CD14-positive monocyte (primary cell): ENCODE measurements at regions not wholly inside any gene's neighbourhood (a gene's known extent, or its start where the extent isn't known, plus 50 kb on each side); places are given as distances from the start of the nearest gene placed in this dataset.

ENCODE experiments used
- DNase-seq, 3 donors: peaks; one replicate each; pipeline ENCODE4 v3.0.0-alpha.2; 2011 to 2022
- H2AFZ ChIP-seq: 2 replicates; pipeline ENCODE4 v1.6.0; 2012; ENCODE audit warnings: mild to moderate bottlenecking, low read depth, low read length, inconsistent platforms; ENCODE audit not compliant: insufficient read depth, poor library complexity, severe bottlenecking
- H3K27ac ChIP-seq, 2 donors: 1 replicate in 1 of 2; 2 replicates in 1 of 2; pipeline ENCODE4 v1.5.1; 2012 to 2013; ENCODE audit warnings: low read length in 2 of 2, control low read depth in 1 of 2, inconsistent platforms in 1 of 2, low read depth in 1 of 2, mild to moderate bottlenecking in 1 of 2
- H3K27me3 ChIP-seq, 2 donors: one replicate each; pipeline versions ENCODE4 v1.6.0 to v1.6.1; 2011 to 2013; ENCODE audit warnings: low read length in 2 of 2; ENCODE audit not compliant: control insufficient read depth in 2 of 2, insufficient read depth in 2 of 2
- H3K36me3 ChIP-seq, 2 donors: replicated peaks in 1 of 2; 1 replicate in 1 of 2; 2 replicates in 1 of 2; pipeline versions ENCODE4 v1.5.1 to v1.6.1; 2012 to 2013; ENCODE audit warnings: low read length in 2 of 2, control low read depth in 1 of 2, inconsistent platforms in 1 of 2, mild to moderate bottlenecking in 1 of 2; ENCODE audit not compliant: insufficient read depth in 2 of 2, control insufficient read depth in 1 of 2
- H3K4me1 ChIP-seq, 2 donors: 1 replicate in 1 of 2; 2 replicates in 1 of 2; pipeline versions ENCODE4 v1.5.1 to v1.6.1; 2012 to 2013; ENCODE audit warnings: low read length in 2 of 2, control low read depth in 1 of 2, inconsistent platforms in 1 of 2, mild to moderate bottlenecking in 1 of 2, moderate library complexity in 1 of 2; ENCODE audit not compliant: insufficient read depth in 2 of 2, control insufficient read depth in 1 of 2
- H3K4me2 ChIP-seq: replicated peaks from 2 replicates; pipeline ENCODE3; 2012; ENCODE audit warnings: low read length, moderate library complexity, mild to moderate bottlenecking; ENCODE audit not compliant: poor library complexity, severe bottlenecking; ENCODE audit errors: extremely low read depth
- H3K4me3 ChIP-seq, 3 experiments: fragments of 200-600 bp in 1 of 3; sonication (generic) in 1 of 3; replicated peaks in 1 of 3; 1 replicate in 2 of 3; 2 replicates in 1 of 3; pipeline ENCODE4 v1.5.1; 2011 to 2013; ENCODE audit warnings: low read length in 3 of 3, mild to moderate bottlenecking in 3 of 3, control low read depth in 2 of 3, low read depth in 2 of 3, inconsistent platforms in 1 of 3, moderate library complexity in 1 of 3
- H3K79me2 ChIP-seq: 2 replicates; pipeline ENCODE4 v1.6.0; 2012; ENCODE audit warnings: mild to moderate bottlenecking, control low read depth, inconsistent platforms, low read length, moderate library complexity; ENCODE audit not compliant: insufficient read depth
- H3K9ac ChIP-seq: 2 replicates; pipeline ENCODE4 v1.6.0; 2017; ENCODE audit warnings: low read length, mild to moderate bottlenecking; ENCODE audit not compliant: insufficient read depth, poor library complexity, severe bottlenecking
- H3K9me3 ChIP-seq, 2 donors: replicated peaks in 1 of 2; 1 replicate in 1 of 2; 2 replicates in 1 of 2; pipeline versions ENCODE4 v1.5.1 to v1.6.1; 2012 to 2013; ENCODE audit warnings: low read length in 2 of 2, control low read depth in 1 of 2; ENCODE audit not compliant: control insufficient read depth in 1 of 2, insufficient read depth in 1 of 2
- H4K20me1 ChIP-seq: 2 replicates; pipeline ENCODE4 v1.6.0; 2012; ENCODE audit warnings: mild to moderate bottlenecking, low read length, control low read depth, moderate library complexity; ENCODE audit not compliant: insufficient read depth
- H3K27ac Mint-ChIP-seq, 7 donors: one replicate each; pipeline ENCODE4 v1.8.0; 2020; ENCODE audit warnings: mild to moderate bottlenecking in 7 of 7, mixed read lengths in 7 of 7, moderate library complexity in 6 of 7, inconsistent platforms in 2 of 7
- H3K27me3 Mint-ChIP-seq, 3 donors: one replicate each; pipeline ENCODE4 v1.8.0; 2021 to 2022; ENCODE audit warnings: low read depth in 3 of 3, mild to moderate bottlenecking in 3 of 3, mixed read lengths in 3 of 3, moderate library complexity in 3 of 3, inconsistent platforms in 1 of 3
- H3K36me3 Mint-ChIP-seq, 2 donors: one replicate each; pipeline ENCODE4 v1.8.0; 2020; ENCODE audit warnings: mixed read lengths in 2 of 2, inconsistent platforms in 1 of 2, mild to moderate bottlenecking in 1 of 2
- H3K4me1 Mint-ChIP-seq: one replicate; pipeline ENCODE4 v1.8.0; 2020; ENCODE audit warnings: mild to moderate bottlenecking, mixed read lengths
- H3K4me3 Mint-ChIP-seq, 2 donors: one replicate each; pipeline ENCODE4 v1.8.0; 2020; ENCODE audit warnings: mild to moderate bottlenecking in 2 of 2, mixed read lengths in 2 of 2, moderate library complexity in 1 of 2
- H3K9me3 Mint-ChIP-seq, 7 donors: one replicate each; pipeline ENCODE4 v1.8.0; 2020 to 2022; ENCODE audit warnings: mixed read lengths in 7 of 7, mild to moderate bottlenecking in 6 of 7, moderate library complexity in 6 of 7, inconsistent platforms in 2 of 7
- WGBS: methylation state at CpG from one replicate; pipeline ENCODE4 v1.1.5; 2013; ENCODE audit warnings: missing lambda C conversion rate; ENCODE audit not compliant: insufficient coverage; 5-methylcytosine and 5-hydroxymethylcytosine counted together
- intact Hi-C, 2 donors: fragments of 100-400 bp; cut with micrococcal nuclease; formaldehyde crosslinking; loops; one replicate each; pipeline versions ENCODE4 v1.15.0 to v1.15.1; 2023
- TF ChIP-seq, protein P1 (sequence below): fragments of 200-600 bp; IDR thresholded peaks from one replicate; pipeline ENCODE4 v1.8.0; 2022; ENCODE audit warnings: antibody characterized with exemption, mild to moderate bottlenecking

DNA sequence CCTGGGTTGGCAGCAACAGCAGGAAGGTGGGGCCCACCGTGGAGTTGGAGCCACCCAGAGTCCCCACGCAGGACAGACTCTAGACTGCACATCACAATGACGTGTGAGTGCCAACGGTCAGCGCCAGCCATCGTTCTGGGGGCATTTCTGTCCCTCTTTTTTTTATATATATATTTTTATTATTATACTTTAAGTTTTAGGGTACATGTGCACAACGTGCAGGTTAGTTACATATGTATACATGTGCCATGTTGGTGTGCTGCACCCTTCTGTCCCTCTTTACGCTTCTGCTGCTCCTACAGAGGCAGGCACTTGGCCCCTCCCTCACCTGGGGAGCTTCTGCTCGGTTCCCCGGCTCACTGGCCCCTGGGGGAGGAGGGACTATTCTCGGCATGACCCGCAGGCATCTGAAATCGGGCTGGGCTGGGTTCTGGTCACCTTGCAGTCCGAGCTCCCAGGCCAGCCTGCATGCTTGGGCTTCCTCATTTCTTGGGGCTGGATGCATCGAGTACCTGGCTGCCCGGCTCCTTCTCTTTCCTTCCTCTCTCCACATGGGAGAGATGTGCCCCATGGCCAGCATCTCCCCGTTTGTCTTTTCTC is 787.4 kb downstream of the TBC1D22A start:
- H3K27ac Mint-ChIP-seq: no peak overlapping the region
- Histone ChIP-seq H3K79me2 (no peaks in the 10 kb centered on the region), H3K27ac (no peak overlapping the region), H3K4me3 (no peak overlapping the region), H3K9ac (no peak overlapping the region), H3K27me3 (no peaks in the 10 kb centered on the region), H4K20me1 (no peaks in the 10 kb centered on the region), H3K4me1 (no peaks in the 10 kb centered on the region), H3K9me3 (peaks cover under 1 to 1% of the 10 kb centered on the region in 2 donors), H3K4me2 (no peak overlapping the region), H3K36me3 (no peaks in the 10 kb centered on the region), H2AFZ (no peak overlapping the region)
- H3K4me1 Mint-ChIP-seq: no peaks in the 10 kb centered on the region
- peaks cover 1 to 4% (median 3%) of the 10 kb centered on the region in 3 donors for H3K27me3 Mint-ChIP-seq
- H3K36me3 Mint-ChIP-seq: no peaks in the 10 kb centered on the region
- TF ChIP-seq, protein P1, sequence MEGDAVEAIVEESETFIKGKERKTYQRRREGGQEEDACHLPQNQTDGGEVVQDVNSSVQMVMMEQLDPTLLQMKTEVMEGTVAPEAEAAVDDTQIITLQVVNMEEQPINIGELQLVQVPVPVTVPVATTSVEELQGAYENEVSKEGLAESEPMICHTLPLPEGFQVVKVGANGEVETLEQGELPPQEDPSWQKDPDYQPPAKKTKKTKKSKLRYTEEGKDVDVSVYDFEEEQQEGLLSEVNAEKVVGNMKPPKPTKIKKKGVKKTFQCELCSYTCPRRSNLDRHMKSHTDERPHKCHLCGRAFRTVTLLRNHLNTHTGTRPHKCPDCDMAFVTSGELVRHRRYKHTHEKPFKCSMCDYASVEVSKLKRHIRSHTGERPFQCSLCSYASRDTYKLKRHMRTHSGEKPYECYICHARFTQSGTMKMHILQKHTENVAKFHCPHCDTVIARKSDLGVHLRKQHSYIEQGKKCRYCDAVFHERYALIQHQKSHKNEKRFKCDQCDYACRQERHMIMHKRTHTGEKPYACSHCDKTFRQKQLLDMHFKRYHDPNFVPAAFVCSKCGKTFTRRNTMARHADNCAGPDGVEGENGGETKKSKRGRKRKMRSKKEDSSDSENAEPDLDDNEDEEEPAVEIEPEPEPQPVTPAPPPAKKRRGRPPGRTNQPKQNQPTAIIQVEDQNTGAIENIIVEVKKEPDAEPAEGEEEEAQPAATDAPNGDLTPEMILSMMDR: no peak
- DNase-seq: no peak
- H3K9me3 Mint-ChIP-seq: peaks cover 0 to 11% (median 4%) of the 10 kb centered on the region in 7 donors
- no peak overlapping the region for H3K4me3 Mint-ChIP-seq
- intact Hi-C loops: no loop called here
- 52% methylated on average over 4 of the region's 17 CpGs for WGBS

DNA sequence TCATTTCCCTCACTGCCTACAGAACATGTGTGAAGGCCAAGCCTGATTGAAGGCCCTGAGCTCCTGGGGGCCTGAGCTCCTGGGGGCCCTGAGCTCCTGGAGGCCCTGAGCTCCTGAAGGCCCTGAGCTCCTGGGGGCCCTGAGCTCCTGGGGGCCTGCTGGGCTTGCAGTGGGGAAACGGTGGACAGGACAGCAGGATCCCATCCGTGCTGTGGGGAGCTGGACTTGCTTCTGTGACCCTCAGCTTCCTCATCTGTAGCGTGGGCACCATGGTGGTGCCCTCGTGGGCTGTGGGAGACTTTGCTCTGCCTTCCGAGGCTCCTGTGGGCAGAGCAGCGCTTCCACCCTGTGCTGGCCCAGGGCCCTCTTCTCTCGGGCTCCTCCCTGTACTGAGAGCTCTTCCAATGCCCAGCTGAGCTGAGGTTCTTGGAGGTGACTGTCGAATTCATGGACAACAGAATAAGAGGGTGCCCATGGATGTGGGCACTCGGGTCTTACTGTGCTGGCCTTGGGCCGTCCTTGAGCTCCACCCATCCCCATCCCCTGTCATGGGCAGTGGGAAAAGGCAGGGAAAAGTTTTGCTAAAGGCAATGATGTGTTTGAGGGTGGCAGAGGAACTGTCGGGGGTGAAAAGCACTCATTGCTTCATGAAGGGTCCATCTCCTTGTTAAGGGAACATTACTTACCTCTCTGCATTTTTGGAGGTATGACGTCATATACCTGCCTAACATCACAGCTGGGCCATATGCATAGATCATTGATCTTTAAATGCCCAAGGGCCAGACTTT is 786.7 kb downstream of the TBC1D22A start:
- Histone ChIP-seq H3K9ac (no peak overlapping the region), H3K27ac (no peak overlapping the region), H3K4me1 (no peaks in the 10 kb centered on the region), H4K20me1 (no peaks in the 10 kb centered on the region), H3K4me2 (no peak overlapping the region), H2AFZ (no peak overlapping the region), H3K79me2 (no peaks in the 10 kb centered on the region), H3K9me3 (peaks cover 4 to 6% of the 10 kb centered on the region in 2 donors), H3K36me3 (no peaks in the 10 kb centered on the region), H3K4me3 (no peak overlapping the region), H3K27me3 (no peaks in the 10 kb centered on the region)
- no peak for DNase-seq
- 83% methylated on average over 7 of the region's 12 CpGs for WGBS
- no peak overlapping the region for H3K27ac Mint-ChIP-seq
- peaks cover 0 to 13% (median 6%) of the 10 kb centered on the region in 7 donors for H3K9me3 Mint-ChIP-seq
- H3K4me3 Mint-ChIP-seq: no peak overlapping the region
- intact Hi-C loops: no loop called here
- no peaks in the 10 kb centered on the region for H3K36me3 Mint-ChIP-seq
- H3K4me1 Mint-ChIP-seq: no peaks in the 10 kb centered on the region
- peaks cover 3 to 4% (median 3%) of the 10 kb centered on the region in 3 donors for H3K27me3 Mint-ChIP-seq
- TF ChIP-seq, protein P1: no peak
